HEK293 (cell line): ENCODE measurements at regions not wholly inside any gene's neighbourhood (a gene's known extent, or its start where the extent isn't known, plus 50 kb on each side); places are given as distances from the start of the nearest gene placed in this dataset.

Experiments
- CTCF ChIA-PET: fragments of 350-600 bp; formaldehyde crosslinking; extraction: SDS; loops from one replicate; lab custom pipeline; 2021; ENCODE audit warnings: antibody characterized with exemption; lab: Yijun Ruan, JAX
- POLR2A ChIA-PET: fragments of 300-600 bp; formaldehyde crosslinking; extraction: SDS; loops from one replicate; lab custom pipeline; 2020; ENCODE audit warnings: antibody characterized with exemption, inconsistent platforms; lab: Yijun Ruan, JAX
- H3K27ac ChIP-seq: fragments of 200-500 bp; sonication (Bioruptor generic); 2 replicates; pipeline ENCODE4 v1.5.1; 2014; ENCODE audit warnings: low read depth, low read length, control low read depth, inconsistent platforms; ENCODE audit errors: extremely low read depth
- H3K36me3 ChIP-seq, 2 experiments: fragments of 200-500 bp in 1 of 2; sonication (Bioruptor generic) in 1 of 2; 1 replicate in 1 of 2; 2 replicates in 1 of 2; pipeline ENCODE4 v1.5.1; 2014 to 2017; ENCODE audit warnings: inconsistent platforms in 2 of 2, low read length in 2 of 2; ENCODE audit not compliant: control insufficient read depth in 2 of 2, insufficient read depth in 1 of 2
- H3K4me1 ChIP-seq: fragments of 200-500 bp; sonication (Bioruptor generic); 2 replicates; pipeline ENCODE4 v1.5.1; 2014; ENCODE audit warnings: mild to moderate bottlenecking, low read length, inconsistent platforms; ENCODE audit not compliant: control insufficient read depth, insufficient read depth
- H3K4me3 ChIP-seq: 2 replicates; pipeline ENCODE4 v1.5.1; 2011; ENCODE audit warnings: low read depth, mild to moderate bottlenecking, control low read depth, low read length, moderate library complexity
- H3K9me3 ChIP-seq: fragments of 200-500 bp; sonication (Bioruptor generic); 2 replicates; pipeline ENCODE4 v1.5.1; 2014; ENCODE audit warnings: low read depth, low read length, inconsistent platforms; ENCODE audit not compliant: control insufficient read depth, insufficient read depth
- HOXC10 ChIP-seq: sonication (generic); formaldehyde crosslinking; IDR thresholded peaks from 2 replicates; pipeline ENCODE4 v1.8.1; 2023; ENCODE audit warnings: mild to moderate bottlenecking, missing genetic modification reagents
- KLF9 ChIP-seq: fragments of 450-650 bp; formaldehyde crosslinking; IDR thresholded peaks from 2 replicates; pipeline ENCODE4 v1.5.1; 2016; ENCODE audit warnings: missing biosample characterization, missing genetic modification characterization, low read depth
- OVOL3 ChIP-seq: fragments of 450-650 bp; formaldehyde crosslinking; IDR thresholded peaks from 2 replicates; pipeline ENCODE4 v1.5.1; 2016; ENCODE audit warnings: missing biosample characterization, missing genetic modification characterization
- SCRT1 ChIP-seq: fragments of 450-650 bp; formaldehyde crosslinking; IDR thresholded peaks from 2 replicates; pipeline ENCODE4 v1.5.1; 2016; ENCODE audit warnings: missing biosample characterization, missing genetic modification characterization, borderline replicate concordance
- SETDB1 ChIP-seq: IDR thresholded peaks from one replicate; pipeline ENCODE4 v1.6.1; 2017; ENCODE audit warnings: mild to moderate bottlenecking, low read length, moderate library complexity, mixed read lengths; ENCODE audit not compliant: insufficient read length
- TCF7L2 ChIP-seq: IDR thresholded peaks from 2 replicates; pipeline ENCODE4 v1.6.1; 2011; ENCODE audit warnings: low read depth, mild to moderate bottlenecking, inconsistent platforms, low read length, moderate library complexity, borderline replicate concordance
- ZBTB21 ChIP-seq: fragments of 450-650 bp; formaldehyde crosslinking; IDR thresholded peaks from 2 replicates; pipeline ENCODE4 v1.5.1; 2017; ENCODE audit warnings: missing biosample characterization, missing genetic modification characterization
- ZBTB48 ChIP-seq: fragments of 450-650 bp; formaldehyde crosslinking; IDR thresholded peaks from 2 replicates; pipeline ENCODE4 v1.5.1; 2016; ENCODE audit warnings: missing biosample characterization, missing genetic modification characterization
- ZNF138 ChIP-seq: fragments of 450-650 bp; formaldehyde crosslinking; IDR thresholded peaks from 2 replicates; pipeline ENCODE4 v1.5.1; 2016; ENCODE audit warnings: missing biosample characterization, missing genetic modification characterization, borderline replicate concordance
- ZNF211 ChIP-seq: fragments of 450-650 bp; formaldehyde crosslinking; IDR thresholded peaks from 2 replicates; pipeline ENCODE4 v1.5.1; 2016; ENCODE audit warnings: low read depth, missing biosample characterization, missing genetic modification characterization
- ZNF239 ChIP-seq: fragments of 450-650 bp; formaldehyde crosslinking; IDR thresholded peaks from 2 replicates; pipeline ENCODE4 v1.5.1; 2016; ENCODE audit warnings: missing biosample characterization, missing genetic modification characterization
- ZNF280C ChIP-seq: fragments of 450-650 bp; formaldehyde crosslinking; IDR thresholded peaks from 2 replicates; pipeline ENCODE4 v1.5.1; 2016; ENCODE audit warnings: missing biosample characterization, missing genetic modification characterization
- ZNF292 ChIP-seq: fragments of 450-650 bp; formaldehyde crosslinking; IDR thresholded peaks from 2 replicates; pipeline ENCODE4 v1.5.1; 2016; ENCODE audit warnings: low read depth, missing biosample characterization, missing genetic modification characterization, borderline replicate concordance
- ZNF341 ChIP-seq: fragments of 450-650 bp; formaldehyde crosslinking; IDR thresholded peaks from 2 replicates; pipeline ENCODE4; 2016; ENCODE audit warnings: low read depth, missing biosample characterization, missing genetic modification characterization
- ZNF404 ChIP-seq: fragments of 450-650 bp; formaldehyde crosslinking; IDR thresholded peaks from 2 replicates; pipeline ENCODE4 v1.5.1; 2017; ENCODE audit warnings: missing biosample characterization, missing genetic modification characterization
- ZNF423 ChIP-seq: fragments of 450-650 bp; formaldehyde crosslinking; IDR thresholded peaks from 2 replicates; pipeline ENCODE4 v1.5.1; 2016; ENCODE audit warnings: missing biosample characterization, missing genetic modification characterization
- ZNF473 ChIP-seq: fragments of 450-650 bp; formaldehyde crosslinking; IDR thresholded peaks from 2 replicates; pipeline ENCODE4 v1.5.1; 2017; ENCODE audit warnings: missing biosample characterization, missing genetic modification characterization
- ZNF48 ChIP-seq: fragments of 450-650 bp; formaldehyde crosslinking; IDR thresholded peaks from 2 replicates; pipeline ENCODE4 v1.5.1; 2016; ENCODE audit warnings: missing biosample characterization, missing genetic modification characterization
- ZNF544 ChIP-seq: fragments of 450-650 bp; formaldehyde crosslinking; IDR thresholded peaks from 2 replicates; pipeline ENCODE4 v1.5.0; 2017; ENCODE audit warnings: missing biosample characterization, missing genetic modification characterization
- ZNF585B ChIP-seq: fragments of 450-650 bp; formaldehyde crosslinking; IDR thresholded peaks from 2 replicates; pipeline ENCODE4 v1.5.1; 2016; ENCODE audit warnings: missing biosample characterization, missing genetic modification characterization
- ZNF76 ChIP-seq: fragments of 450-650 bp; formaldehyde crosslinking; IDR thresholded peaks from 2 replicates; pipeline ENCODE4; 2016; ENCODE audit warnings: low read depth, missing biosample characterization, missing genetic modification characterization, borderline replicate concordance
- ZNF777 ChIP-seq: fragments of 450-650 bp; formaldehyde crosslinking; IDR thresholded peaks from 2 replicates; pipeline ENCODE4 v1.5.1; 2017; ENCODE audit warnings: missing biosample characterization, missing genetic modification characterization, borderline replicate concordance
- ZNF830 ChIP-seq: fragments of 450-650 bp; IDR thresholded peaks from 2 replicates; pipeline ENCODE4 v1.5.0; 2018; ENCODE audit warnings: missing biosample characterization, missing genetic modification characterization, low read depth, mild to moderate bottlenecking, moderate library complexity
- ZSCAN23 ChIP-seq: fragments of 450-650 bp; formaldehyde crosslinking; IDR thresholded peaks from 2 replicates; pipeline ENCODE4 v1.5.1; 2016; ENCODE audit warnings: missing biosample characterization, missing genetic modification characterization
- TF ChIP-seq, protein P1 (sequence below): fragments of 450-650 bp; formaldehyde crosslinking; conservative IDR thresholded peaks from 2 replicates; pipeline ENCODE4 v1.5.1; 2016; ENCODE audit warnings: low read depth, missing biosample characterization, missing genetic modification characterization
- TF ChIP-seq, protein P2 (sequence below): fragments of 450-650 bp; formaldehyde crosslinking; IDR thresholded peaks from 2 replicates; pipeline ENCODE4 v1.5.1; 2016; ENCODE audit warnings: missing biosample characterization, missing genetic modification characterization
- TF ChIP-seq, protein P3 (sequence below): fragments of 450-650 bp; formaldehyde crosslinking; IDR thresholded peaks from 2 replicates; pipeline ENCODE4 v1.5.1; 2016; ENCODE audit warnings: missing biosample characterization, missing genetic modification characterization

DNA sequence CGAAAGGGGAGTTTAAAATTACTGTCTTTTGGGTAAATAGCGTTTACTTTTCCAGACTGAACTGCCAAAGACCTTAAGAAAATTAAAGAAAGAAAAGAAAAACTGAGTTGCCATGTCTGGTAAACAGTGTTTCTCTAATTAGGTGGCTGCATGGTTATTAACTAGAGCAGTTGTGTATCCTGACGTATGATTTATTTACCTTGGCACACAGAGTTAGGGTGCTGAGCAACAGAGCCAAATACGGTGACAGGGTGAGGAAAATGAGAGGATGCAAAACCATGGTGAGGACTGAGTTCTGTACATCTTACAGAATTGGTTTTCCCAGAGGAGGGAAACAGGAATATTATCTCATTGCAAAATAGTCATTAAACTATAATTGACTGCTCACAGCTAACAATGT, 546.4 kb upstream of the FZD8 start (continued):
- TF ChIP-seq, protein P1, sequence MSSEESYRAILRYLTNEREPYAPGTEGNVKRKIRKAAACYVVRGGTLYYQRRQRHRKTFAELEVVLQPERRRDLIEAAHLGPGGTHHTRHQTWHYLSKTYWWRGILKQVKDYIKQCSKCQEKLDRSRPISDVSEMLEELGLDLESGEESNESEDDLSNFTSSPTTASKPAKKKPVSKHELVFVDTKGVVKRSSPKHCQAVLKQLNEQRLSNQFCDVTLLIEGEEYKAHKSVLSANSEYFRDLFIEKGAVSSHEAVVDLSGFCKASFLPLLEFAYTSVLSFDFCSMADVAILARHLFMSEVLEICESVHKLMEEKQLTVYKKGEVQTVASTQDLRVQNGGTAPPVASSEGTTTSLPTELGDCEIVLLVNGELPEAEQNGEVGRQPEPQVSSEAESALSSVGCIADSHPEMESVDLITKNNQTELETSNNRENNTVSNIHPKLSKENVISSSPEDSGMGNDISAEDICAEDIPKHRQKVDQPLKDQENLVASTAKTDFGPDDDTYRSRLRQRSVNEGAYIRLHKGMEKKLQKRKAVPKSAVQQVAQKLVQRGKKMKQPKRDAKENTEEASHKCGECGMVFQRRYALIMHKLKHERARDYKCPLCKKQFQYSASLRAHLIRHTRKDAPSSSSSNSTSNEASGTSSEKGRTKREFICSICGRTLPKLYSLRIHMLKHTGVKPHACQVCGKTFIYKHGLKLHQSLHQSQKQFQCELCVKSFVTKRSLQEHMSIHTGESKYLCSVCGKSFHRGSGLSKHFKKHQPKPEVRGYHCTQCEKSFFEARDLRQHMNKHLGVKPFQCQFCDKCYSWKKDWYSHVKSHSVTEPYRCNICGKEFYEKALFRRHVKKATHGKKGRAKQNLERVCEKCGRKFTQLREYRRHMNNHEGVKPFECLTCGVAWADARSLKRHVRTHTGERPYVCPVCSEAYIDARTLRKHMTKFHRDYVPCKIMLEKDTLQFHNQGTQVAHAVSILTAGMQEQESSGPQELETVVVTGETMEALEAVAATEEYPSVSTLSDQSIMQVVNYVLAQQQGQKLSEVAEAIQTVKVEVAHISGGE (tag by site-specific recombination) = no peak
- TF ChIP-seq ZNF239 (tag by site-specific recombination) (no peak), ZNF76 (no peak), ZNF585B (tag by site-specific recombination) (no peak), ZBTB48 (tag by site-specific recombination) (no peak), ZSCAN23 (tag by site-specific recombination) (no peak), SETDB1 (no peak), ZNF777 (tag by site-specific recombination) (no peak), TCF7L2 (no peak)

GRCh38 chr10:36188080-36188453, 546.0 kb upstream of the FZD8 start:
- ChIA-PET POLR2A (no interaction called here), CTCF (no interaction called here)
- no peaks in the 10 kb centered on the region for H3K4me1 ChIP-seq
- no peaks in the 10 kb centered on the region for H3K36me3 ChIP-seq
- no peak for TF ChIP-seq ZNF830 (tag by site-specific recombination)
- TF ChIP-seq ZNF544 (tag by site-specific recombination) = no peak
- TF ChIP-seq SCRT1 (tag by site-specific recombination) = no peak
- TF ChIP-seq KLF9 (tag by site-specific recombination) = no peak
- no peak for TF ChIP-seq OVOL3
- H3K27ac ChIP-seq = no peak overlapping the region
- peaks cover 5% of the 10 kb centered on the region for H3K9me3 ChIP-seq
- no peak overlapping the region for H3K4me3 ChIP-seq

DNA sequence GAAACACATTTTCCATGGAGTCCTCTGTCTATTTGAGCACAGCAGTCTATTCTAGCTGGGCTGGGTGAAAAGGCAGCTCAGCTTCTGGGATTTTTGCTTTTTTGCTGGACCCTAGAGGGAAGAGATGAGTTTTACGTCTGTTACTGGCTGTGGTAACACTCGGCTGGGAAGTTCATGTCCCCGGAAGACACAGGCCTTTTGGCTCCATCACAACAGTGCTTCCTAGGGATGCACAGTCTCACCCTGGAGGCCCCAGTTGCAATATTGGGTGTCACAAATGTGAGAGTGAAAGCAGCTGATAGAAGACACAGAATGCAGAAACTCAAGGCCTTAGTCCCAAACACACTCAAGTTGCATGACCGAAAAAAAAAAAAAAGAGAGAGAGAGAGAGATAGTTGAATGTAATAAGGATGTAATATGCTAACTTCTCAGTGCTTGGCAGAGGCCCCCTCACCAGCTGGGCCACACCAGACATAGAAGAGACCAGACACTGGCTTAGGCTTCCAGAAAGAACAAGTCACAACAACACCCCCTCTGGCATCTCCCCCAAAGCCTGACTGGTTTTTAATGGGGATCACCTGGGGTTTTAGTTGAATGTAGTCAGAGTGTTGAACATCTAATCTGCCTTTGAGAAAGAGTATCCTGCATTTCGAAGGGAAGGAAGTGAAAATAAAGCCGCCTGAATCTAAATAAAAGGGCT, 545.4 kb upstream of the FZD8 start:
- no peak overlapping the region for H3K27ac ChIP-seq
- H3K9me3 ChIP-seq = peaks cover 5% of the 10 kb centered on the region; the same call in 1 of the 2 replicates
- no peaks in the 10 kb centered on the region for H3K36me3 ChIP-seq
- POLR2A ChIA-PET = no interaction called here
- CTCF ChIA-PET = no interaction called here
- no peaks in the 10 kb centered on the region for H3K4me1 ChIP-seq
- H3K4me3 ChIP-seq = no peak overlapping the region
- TF ChIP-seq, protein P2, sequence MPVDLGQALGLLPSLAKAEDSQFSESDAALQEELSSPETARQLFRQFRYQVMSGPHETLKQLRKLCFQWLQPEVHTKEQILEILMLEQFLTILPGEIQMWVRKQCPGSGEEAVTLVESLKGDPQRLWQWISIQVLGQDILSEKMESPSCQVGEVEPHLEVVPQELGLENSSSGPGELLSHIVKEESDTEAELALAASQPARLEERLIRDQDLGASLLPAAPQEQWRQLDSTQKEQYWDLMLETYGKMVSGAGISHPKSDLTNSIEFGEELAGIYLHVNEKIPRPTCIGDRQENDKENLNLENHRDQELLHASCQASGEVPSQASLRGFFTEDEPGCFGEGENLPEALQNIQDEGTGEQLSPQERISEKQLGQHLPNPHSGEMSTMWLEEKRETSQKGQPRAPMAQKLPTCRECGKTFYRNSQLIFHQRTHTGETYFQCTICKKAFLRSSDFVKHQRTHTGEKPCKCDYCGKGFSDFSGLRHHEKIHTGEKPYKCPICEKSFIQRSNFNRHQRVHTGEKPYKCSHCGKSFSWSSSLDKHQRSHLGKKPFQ (tag by site-specific recombination) = no peak
- TF ChIP-seq HOXC10 (CRISPR knock-in tag) (no peak), ZNF404 (tag by site-specific recombination) (no peak), OVOL3 (no peak), ZNF292 (tag by site-specific recombination) (no peak), ZNF211 (tag by site-specific recombination) (no peak), ZNF423 (tag by site-specific recombination) (no peak), ZNF341 (tag by site-specific recombination) (no peak), ZNF280C (no peak), ZNF138 (tag by site-specific recombination) (no peak), ZBTB21 (tag by site-specific recombination) (no peak), ZNF473 (tag by site-specific recombination) (no peak), ZNF48 (tag by site-specific recombination) (no peak)
- TF ChIP-seq, protein P3, sequence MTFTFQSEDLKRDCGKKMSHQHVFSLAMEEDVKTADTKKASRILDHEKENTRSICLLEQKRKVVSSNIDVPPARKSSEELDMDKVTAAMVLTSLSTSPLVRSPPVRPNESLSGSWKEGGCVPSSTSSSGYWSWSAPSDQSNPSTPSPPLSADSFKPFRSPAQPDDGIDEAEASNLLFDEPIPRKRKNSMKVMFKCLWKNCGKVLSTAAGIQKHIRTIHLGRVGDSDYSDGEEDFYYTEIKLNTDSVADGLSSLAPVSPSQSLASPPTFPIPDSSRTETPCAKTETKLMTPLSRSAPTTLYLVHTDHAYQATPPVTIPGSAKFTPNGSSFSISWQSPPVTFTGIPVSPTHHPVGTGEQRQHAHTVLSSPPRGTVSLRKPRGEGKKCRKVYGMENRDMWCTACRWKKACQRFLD (tag by site-specific recombination) = no peak
